ENCODE measurements at regions not wholly inside any gene's neighbourhood (a gene's known extent, or its start where the extent isn't known, plus 50 kb on each side); places are given as distances from the start of the nearest gene placed in this dataset.

DNA sequence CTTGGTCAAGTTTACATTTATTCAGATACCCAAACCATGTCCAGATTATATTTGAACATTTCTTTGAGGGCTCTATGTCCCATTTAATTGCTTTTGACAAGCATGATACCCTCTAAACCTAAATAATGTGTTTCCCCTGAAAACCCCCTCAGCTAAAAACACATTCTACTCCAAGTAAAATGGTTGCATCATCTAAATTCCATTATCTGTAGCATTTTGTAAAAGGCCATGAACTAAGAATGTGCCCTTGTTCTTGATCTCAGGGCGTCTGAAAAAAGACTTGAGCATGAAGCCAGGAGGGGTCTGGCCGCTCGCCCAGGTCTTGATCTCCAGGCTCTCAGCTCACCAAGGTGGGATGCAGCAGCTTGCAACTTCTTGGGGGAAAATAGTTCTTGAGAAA, 53.5 kb upstream of the ERCC6L2 start:
- peak overlapping the region; percentile 57; the same call in 1 of the 2 replicates for H3K27ac ChIP-seq (ENCODE audit: extremely low read depth, low read depth, low read length)
- TF ChIP-seq, protein P1, sequence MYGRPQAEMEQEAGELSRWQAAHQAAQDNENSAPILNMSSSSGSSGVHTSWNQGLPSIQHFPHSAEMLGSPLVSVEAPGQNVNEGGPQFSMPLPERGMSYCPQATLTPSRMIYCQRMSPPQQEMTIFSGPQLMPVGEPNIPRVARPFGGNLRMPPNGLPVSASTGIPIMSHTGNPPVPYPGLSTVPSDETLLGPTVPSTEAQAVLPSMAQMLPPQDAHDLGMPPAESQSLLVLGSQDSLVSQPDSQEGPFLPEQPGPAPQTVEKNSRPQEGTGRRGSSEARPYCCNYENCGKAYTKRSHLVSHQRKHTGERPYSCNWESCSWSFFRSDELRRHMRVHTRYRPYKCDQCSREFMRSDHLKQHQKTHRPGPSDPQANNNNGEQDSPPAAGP (tag by site-specific recombination; IDR thresholded peaks at IDR 0.05) = no peak
- TF ChIP-seq ZNF354C (tag by site-specific recombination; IDR thresholded peaks at IDR 0.05; ENCODE audit: borderline replicate concordance, low read depth) = no peak
- TF ChIP-seq ZNF248 (tag by site-specific recombination; IDR thresholded peaks at IDR 0.05) = no peak
- TF ChIP-seq ZNF560 (tag by site-specific recombination; IDR thresholded peaks at IDR 0.05; ENCODE audit: borderline replicate concordance) = no peak
- TF ChIP-seq ZNF214 (tag by site-specific recombination; IDR thresholded peaks at IDR 0.05; ENCODE audit: borderline replicate concordance) = no peak
- TF ChIP-seq ZNF19 (tag by site-specific recombination; IDR thresholded peaks at IDR 0.05; ENCODE audit: low read depth) = no peak
- TF ChIP-seq ZFP3 (tag by site-specific recombination; IDR thresholded peaks at IDR 0.05; ENCODE audit: low read depth) = no peak
- TF ChIP-seq ZBTB21 (tag by site-specific recombination; IDR thresholded peaks at IDR 0.05) = no peak
- no peak for TF ChIP-seq HOXC10 (CRISPR knock-in tag; IDR thresholded peaks at IDR 0.05)
- TF ChIP-seq, protein P2, sequence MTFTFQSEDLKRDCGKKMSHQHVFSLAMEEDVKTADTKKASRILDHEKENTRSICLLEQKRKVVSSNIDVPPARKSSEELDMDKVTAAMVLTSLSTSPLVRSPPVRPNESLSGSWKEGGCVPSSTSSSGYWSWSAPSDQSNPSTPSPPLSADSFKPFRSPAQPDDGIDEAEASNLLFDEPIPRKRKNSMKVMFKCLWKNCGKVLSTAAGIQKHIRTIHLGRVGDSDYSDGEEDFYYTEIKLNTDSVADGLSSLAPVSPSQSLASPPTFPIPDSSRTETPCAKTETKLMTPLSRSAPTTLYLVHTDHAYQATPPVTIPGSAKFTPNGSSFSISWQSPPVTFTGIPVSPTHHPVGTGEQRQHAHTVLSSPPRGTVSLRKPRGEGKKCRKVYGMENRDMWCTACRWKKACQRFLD (tag by site-specific recombination; IDR thresholded peaks at IDR 0.05) = no peak
- TF ChIP-seq ZNF335 (tag by site-specific recombination; conservative IDR thresholded peaks at IDR 0.05) = no peak
- no peak for TF ChIP-seq ZNF585B (tag by site-specific recombination; IDR thresholded peaks at IDR 0.05)
- no peak for TF ChIP-seq ZNF701 (tag by site-specific recombination; IDR thresholded peaks at IDR 0.05)
- ChIA-PET POLR2A (no interaction called here), CTCF (interaction anchor here (1.2 kb wide), 1 partner anchor 9 kb away, joined by 4 read pairs; no protein-coding TSS in a partner anchor)
- H3K4me1 ChIP-seq (ENCODE audit: control insufficient read depth, insufficient read depth, low read length) = peaks cover 10% of the 10 kb centered on the region
- H3K4me3 ChIP-seq (ENCODE audit: low read depth, low read length) = no peak overlapping the region
- H3K36me3 ChIP-seq (ENCODE audit: control insufficient read depth in 2 of 2, insufficient read depth in 1 of 2, low read length in 2 of 2) = no peaks in the 10 kb centered on the region
- H3K9me3 ChIP-seq (ENCODE audit: control insufficient read depth, insufficient read depth, low read depth, low read length) = no peaks in the 10 kb centered on the region

DNA sequence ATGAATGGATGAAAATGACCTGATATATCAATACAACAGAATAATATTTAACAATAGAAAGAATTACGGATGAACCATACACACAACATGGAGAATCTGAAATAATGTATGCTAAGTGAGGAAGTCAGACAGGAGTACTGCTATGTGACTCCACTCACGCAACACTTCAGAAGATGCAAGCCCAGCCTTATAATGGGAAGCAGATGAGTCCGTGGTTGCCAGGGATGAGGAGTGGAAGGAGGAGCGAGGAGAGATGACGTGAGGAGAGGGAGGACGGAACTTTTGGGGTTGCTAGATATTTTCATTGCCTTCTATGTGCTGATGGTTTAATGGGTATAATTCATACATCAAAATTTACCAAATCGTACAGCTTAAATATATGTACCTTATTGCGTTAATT, 55.4 kb upstream of the ERCC6L2 start:
- no peaks in the 10 kb centered on the region for H3K9me3 ChIP-seq (ENCODE audit: control insufficient read depth, insufficient read depth, low read depth, low read length)
- TF ChIP-seq, protein P3, sequence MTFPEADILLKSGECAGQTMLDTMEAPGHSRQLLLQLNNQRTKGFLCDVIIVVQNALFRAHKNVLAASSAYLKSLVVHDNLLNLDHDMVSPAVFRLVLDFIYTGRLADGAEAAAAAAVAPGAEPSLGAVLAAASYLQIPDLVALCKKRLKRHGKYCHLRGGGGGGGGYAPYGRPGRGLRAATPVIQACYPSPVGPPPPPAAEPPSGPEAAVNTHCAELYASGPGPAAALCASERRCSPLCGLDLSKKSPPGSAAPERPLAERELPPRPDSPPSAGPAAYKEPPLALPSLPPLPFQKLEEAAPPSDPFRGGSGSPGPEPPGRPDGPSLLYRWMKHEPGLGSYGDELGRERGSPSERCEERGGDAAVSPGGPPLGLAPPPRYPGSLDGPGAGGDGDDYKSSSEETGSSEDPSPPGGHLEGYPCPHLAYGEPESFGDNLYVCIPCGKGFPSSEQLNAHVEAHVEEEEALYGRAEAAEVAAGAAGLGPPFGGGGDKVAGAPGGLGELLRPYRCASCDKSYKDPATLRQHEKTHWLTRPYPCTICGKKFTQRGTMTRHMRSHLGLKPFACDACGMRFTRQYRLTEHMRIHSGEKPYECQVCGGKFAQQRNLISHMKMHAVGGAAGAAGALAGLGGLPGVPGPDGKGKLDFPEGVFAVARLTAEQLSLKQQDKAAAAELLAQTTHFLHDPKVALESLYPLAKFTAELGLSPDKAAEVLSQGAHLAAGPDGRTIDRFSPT (tag by site-specific recombination; IDR thresholded peaks at IDR 0.05) = no peak
- TF ChIP-seq, protein P4, sequence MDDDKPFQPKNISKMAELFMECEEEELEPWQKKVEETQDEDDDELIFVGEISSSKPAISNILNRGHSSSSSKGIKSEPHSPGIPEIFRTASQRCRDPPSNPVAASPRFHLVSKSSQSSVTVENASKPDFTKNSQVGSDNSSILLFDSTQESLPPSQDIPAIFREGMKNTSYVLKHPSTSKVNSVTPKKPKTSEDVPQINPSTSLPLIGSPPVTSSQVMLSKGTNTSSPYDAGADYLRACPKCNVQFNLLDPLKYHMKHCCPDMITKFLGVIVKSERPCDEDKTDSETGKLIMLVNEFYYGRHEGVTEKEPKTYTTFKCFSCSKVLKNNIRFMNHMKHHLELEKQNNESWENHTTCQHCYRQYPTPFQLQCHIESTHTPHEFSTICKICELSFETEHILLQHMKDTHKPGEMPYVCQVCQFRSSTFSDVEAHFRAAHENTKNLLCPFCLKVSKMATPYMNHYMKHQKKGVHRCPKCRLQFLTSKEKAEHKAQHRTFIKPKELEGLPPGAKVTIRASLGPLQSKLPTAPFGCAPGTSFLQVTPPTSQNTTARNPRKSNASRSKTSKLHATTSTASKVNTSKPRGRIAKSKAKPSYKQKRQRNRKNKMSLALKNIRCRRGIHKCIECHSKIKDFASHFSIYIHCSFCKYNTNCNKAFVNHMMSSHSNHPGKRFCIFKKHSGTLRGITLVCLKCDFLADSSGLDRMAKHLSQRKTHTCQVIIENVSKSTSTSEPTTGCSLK (tag by site-specific recombination; IDR thresholded peaks at IDR 0.05) = no peak
- no peak for TF ChIP-seq ZNF558 (tag by site-specific recombination; IDR thresholded peaks at IDR 0.05)
- TF ChIP-seq, protein P5, sequence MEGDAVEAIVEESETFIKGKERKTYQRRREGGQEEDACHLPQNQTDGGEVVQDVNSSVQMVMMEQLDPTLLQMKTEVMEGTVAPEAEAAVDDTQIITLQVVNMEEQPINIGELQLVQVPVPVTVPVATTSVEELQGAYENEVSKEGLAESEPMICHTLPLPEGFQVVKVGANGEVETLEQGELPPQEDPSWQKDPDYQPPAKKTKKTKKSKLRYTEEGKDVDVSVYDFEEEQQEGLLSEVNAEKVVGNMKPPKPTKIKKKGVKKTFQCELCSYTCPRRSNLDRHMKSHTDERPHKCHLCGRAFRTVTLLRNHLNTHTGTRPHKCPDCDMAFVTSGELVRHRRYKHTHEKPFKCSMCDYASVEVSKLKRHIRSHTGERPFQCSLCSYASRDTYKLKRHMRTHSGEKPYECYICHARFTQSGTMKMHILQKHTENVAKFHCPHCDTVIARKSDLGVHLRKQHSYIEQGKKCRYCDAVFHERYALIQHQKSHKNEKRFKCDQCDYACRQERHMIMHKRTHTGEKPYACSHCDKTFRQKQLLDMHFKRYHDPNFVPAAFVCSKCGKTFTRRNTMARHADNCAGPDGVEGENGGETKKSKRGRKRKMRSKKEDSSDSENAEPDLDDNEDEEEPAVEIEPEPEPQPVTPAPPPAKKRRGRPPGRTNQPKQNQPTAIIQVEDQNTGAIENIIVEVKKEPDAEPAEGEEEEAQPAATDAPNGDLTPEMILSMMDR (tag by site-specific recombination; IDR thresholded peaks at IDR 0.05) = no peak
- no peak for TF ChIP-seq ZFP69B (tag by site-specific recombination; IDR thresholded peaks at IDR 0.05)
- TF ChIP-seq PRDM1 (tag by site-specific recombination; IDR thresholded peaks at IDR 0.05) = no peak
- H3K4me3 ChIP-seq (ENCODE audit: low read depth, low read length) = no peak overlapping the region
- POLR2A ChIA-PET = interaction anchor here (0.6 kb wide), 1 partner anchor 32 kb away, joined by 3 read pairs; no protein-coding TSS in a partner anchor
- no peak overlapping the region for H3K27ac ChIP-seq (ENCODE audit: extremely low read depth, low read depth, low read length)
- no peaks in the 10 kb centered on the region for H3K36me3 ChIP-seq (ENCODE audit: control insufficient read depth in 2 of 2, insufficient read depth in 1 of 2, low read length in 2 of 2)
- H3K4me1 ChIP-seq (ENCODE audit: control insufficient read depth, insufficient read depth, low read length) = peaks cover 11% of the 10 kb centered on the region
- CTCF ChIA-PET = interaction anchor here (0.7 kb wide), 1 partner anchor 229 kb away, joined by 4 read pairs; no protein-coding TSS in a partner anchor
